Keratinocyte (primary cell): ENCODE measurements at regions not wholly inside any gene's neighbourhood (a gene's known extent, or its start where the extent isn't known, plus 50 kb on each side); places are given as distances from the start of the nearest gene placed in this dataset.
"Not testable (repeated sequence)": the region's sequence is repeated elsewhere in the genome, so short reads cannot be mapped to it uniquely, and the experiment has no call there.

Experiments used
- EZH2 ChIP-seq: IDR thresholded peaks from one replicate; pipeline ENCODE4 v1.6.1; 2012; ENCODE audit warnings: inconsistent platforms, mild to moderate bottlenecking, low read length, moderate library complexity
- TF ChIP-seq, protein P1 (sequence below), 3 experiments: IDR thresholded peaks in 1 of 3; conservative IDR thresholded peaks in 1 of 3; optimal IDR thresholded peaks in 1 of 3; 2 replicates in 2 of 3; 3 replicates in 1 of 3; pipeline versions ENCODE3 to v1.5.1; 2011; ENCODE audit warnings: low read length in 3 of 3, mild to moderate bottlenecking in 3 of 3, moderate library complexity in 2 of 3, control low read depth in 1 of 3, inconsistent platforms in 1 of 3; ENCODE audit not compliant: insufficient read depth in 2 of 3; ENCODE audit errors: extremely low read depth in 1 of 3

DNA sequence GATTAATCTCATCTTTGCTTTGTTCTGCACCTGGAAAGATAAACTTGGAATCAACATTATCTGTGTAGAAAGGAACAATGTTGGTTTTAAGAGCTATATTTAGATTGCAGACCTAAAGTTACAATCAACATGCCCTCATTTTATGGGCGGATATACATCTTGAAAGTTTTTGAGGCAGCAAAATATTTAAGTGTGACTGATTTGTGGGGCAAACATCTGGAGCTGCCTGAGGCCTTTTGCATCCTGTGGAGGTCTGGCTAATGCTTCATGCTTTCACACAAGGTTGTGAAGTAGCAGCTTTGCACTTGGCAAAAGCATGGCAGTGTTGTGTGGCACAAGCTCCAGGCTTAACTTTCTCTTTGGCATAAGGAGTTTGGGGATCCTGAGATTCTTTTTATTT lies 125.7 kb downstream of the CDRT15L2 start:
- TF ChIP-seq, protein P1, sequence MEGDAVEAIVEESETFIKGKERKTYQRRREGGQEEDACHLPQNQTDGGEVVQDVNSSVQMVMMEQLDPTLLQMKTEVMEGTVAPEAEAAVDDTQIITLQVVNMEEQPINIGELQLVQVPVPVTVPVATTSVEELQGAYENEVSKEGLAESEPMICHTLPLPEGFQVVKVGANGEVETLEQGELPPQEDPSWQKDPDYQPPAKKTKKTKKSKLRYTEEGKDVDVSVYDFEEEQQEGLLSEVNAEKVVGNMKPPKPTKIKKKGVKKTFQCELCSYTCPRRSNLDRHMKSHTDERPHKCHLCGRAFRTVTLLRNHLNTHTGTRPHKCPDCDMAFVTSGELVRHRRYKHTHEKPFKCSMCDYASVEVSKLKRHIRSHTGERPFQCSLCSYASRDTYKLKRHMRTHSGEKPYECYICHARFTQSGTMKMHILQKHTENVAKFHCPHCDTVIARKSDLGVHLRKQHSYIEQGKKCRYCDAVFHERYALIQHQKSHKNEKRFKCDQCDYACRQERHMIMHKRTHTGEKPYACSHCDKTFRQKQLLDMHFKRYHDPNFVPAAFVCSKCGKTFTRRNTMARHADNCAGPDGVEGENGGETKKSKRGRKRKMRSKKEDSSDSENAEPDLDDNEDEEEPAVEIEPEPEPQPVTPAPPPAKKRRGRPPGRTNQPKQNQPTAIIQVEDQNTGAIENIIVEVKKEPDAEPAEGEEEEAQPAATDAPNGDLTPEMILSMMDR (optimal IDR thresholded peaks at IDR 0.05 in 1 of 3, IDR thresholded peaks at IDR 0.05 in 1 of 3, conservative IDR thresholded peaks at IDR 0.05 in 1 of 3; ENCODE audit: extremely low read depth in 1 of 3, insufficient read depth in 2 of 3, low read length in 3 of 3) = not testable (repeated sequence)
- not testable (repeated sequence) for TF ChIP-seq EZH2
